Thyroid gland (tissue), 4 donors: ENCODE measurements at regions not wholly inside any gene's neighbourhood (a gene's known extent, or its start where the extent isn't known, plus 50 kb on each side); places are given as distances from the start of the nearest gene placed in this dataset.

ENCODE experiments used
- POLR2A ChIP-seq, 2 donors: fragments of 450-650 bp; IDR thresholded peaks; one replicate each; pipeline ENCODE4 v1.6.1; 2017; ENCODE audit warnings: antibody characterized with exemption in 2 of 2, mild to moderate bottlenecking in 2 of 2, moderate library complexity in 1 of 2
- TF ChIP-seq, protein P1 (sequence below), 6 experiments: fragments of 200-600 bp in 3 of 6; fragments of 450-650 bp in 3 of 6; sonication (generic) in 3 of 6; IDR thresholded peaks; one replicate each; pipeline ENCODE4 v1.5.1; 2016 to 2019; ENCODE audit warnings: antibody characterized with exemption in 6 of 6, mild to moderate bottlenecking in 2 of 6, inconsistent platforms in 1 of 6, moderate library complexity in 1 of 6

DNA sequence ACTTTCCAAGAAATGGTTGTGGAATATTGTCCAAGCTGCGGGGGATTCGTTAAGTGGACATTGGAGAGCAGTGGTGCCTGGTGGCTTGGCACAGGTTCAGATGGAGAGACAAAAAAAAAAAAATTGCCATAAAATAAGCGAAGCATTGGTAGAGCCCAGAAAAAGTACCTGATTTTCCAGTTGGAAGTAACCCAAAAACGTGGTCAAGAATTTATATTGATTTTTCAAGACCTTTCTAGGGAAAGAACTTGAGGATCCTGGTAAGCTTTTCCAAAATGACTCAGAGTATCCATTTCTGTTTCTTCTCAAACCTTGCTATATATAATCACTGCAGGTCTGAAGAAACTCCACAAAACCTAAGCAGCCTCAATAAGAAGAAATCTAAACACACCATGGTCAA is 94.6 kb downstream of the ING1 start:
- TF ChIP-seq, protein P1, sequence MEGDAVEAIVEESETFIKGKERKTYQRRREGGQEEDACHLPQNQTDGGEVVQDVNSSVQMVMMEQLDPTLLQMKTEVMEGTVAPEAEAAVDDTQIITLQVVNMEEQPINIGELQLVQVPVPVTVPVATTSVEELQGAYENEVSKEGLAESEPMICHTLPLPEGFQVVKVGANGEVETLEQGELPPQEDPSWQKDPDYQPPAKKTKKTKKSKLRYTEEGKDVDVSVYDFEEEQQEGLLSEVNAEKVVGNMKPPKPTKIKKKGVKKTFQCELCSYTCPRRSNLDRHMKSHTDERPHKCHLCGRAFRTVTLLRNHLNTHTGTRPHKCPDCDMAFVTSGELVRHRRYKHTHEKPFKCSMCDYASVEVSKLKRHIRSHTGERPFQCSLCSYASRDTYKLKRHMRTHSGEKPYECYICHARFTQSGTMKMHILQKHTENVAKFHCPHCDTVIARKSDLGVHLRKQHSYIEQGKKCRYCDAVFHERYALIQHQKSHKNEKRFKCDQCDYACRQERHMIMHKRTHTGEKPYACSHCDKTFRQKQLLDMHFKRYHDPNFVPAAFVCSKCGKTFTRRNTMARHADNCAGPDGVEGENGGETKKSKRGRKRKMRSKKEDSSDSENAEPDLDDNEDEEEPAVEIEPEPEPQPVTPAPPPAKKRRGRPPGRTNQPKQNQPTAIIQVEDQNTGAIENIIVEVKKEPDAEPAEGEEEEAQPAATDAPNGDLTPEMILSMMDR (IDR thresholded peaks at IDR 0.05), result no peak
- no peak for TF ChIP-seq POLR2A (IDR thresholded peaks at IDR 0.05)
